ENCODE measurements at regions not wholly inside any gene's neighbourhood (a gene's known extent, or its start where the extent isn't known, plus 50 kb on each side); places are given as distances from the start of the nearest gene placed in this dataset.
A peak's percentile ranks its signal among the peaks of the same experiment; 100 is the strongest.

- no peaks in the 10 kb centered on the region; a peak in 1 of 5 replicates for H3K4me1 ChIP-seq (replicated peaks in 1 of 2; ENCODE audit: control insufficient read depth in 2 of 2, insufficient read depth in 2 of 2, low read length in 2 of 2)
- no peaks in the 10 kb centered on the region for H3K79me2 ChIP-seq (ENCODE audit: control insufficient read depth, insufficient read depth, low read length)
- in situ Hi-C loops (cut with MboI): no loop called here
- 1% methylated on average over 5 of the region's 5 CpGs for WGBS (ENCODE audit: insufficient coverage, low coverage, missing lambda C conversion rate)
- DNase-seq (ENCODE audit: extremely low read depth in 1 of 4, low spot score in 3 of 4) (no peak), ATAC-seq (no peak), FAIRE-seq (no peak)
- no peak for TF ChIP-seq CBFB (CRISPR knock-in tag; IDR thresholded peaks at IDR 0.05)
- no peaks in the 10 kb centered on the region for H3K9me1 ChIP-seq (ENCODE audit: control insufficient read depth, insufficient read depth, low read length)
- H3K9ac ChIP-seq (ENCODE audit: insufficient read depth in 1 of 2, low read depth in 2 of 2, low read length in 2 of 2): no peak overlapping the region
- no peak overlapping the region for H3K4me3 ChIP-seq
- POLR2A ChIA-PET: interaction anchor here (0.7 kb wide), 1 partner anchor 340 kb away, joined by 5 read pairs; no protein-coding TSS in a partner anchor
- peaks cover 18 to 36% of the 10 kb centered on the region in 2 experiments; a peak in 4 of 5 replicates for H3K27me3 ChIP-seq (ENCODE audit: control insufficient read depth in 2 of 2, insufficient read depth in 2 of 2, low read length in 2 of 2)
- no peak overlapping the region for H2AFZ ChIP-seq (ENCODE audit: low read depth, low read length)
- no peak overlapping the region for H3K27ac ChIP-seq (ENCODE audit: extremely low read depth, low read depth, low read length)
- CTCF ChIA-PET (ENCODE audit: low intra/inter-chr PET ratio): interaction anchor here (0.6 kb wide), 1 partner anchor 198 kb away, joined by 4 read pairs; no protein-coding TSS in a partner anchor
- H3K36me3 ChIP-seq (ENCODE audit: control insufficient read depth, insufficient read depth, low read length): no peaks in the 10 kb centered on the region
- no peaks in the 10 kb centered on the region for H3K9me3 ChIP-seq (replicated peaks; ENCODE audit: control insufficient read depth, insufficient read depth, low read depth, low read length)
- H3K4me2 ChIP-seq (ENCODE audit: insufficient read depth, low read length): no peak overlapping the region
- intact Hi-C loops (cut with micrococcal nuclease): no loop called here
- H4K20me1 ChIP-seq (replicated peaks; ENCODE audit: control insufficient read depth, insufficient read depth, low read length): no peaks in the 10 kb centered on the region; the same call in 1 of the 2 replicates
- BruUV-seq (replicated peaks): no TSS peak
Observed at GRCh38 chr11:69582756-69583467, 58.0 kb upstream of the CCND1 start.

GRCh38 chr11:69584160-69584559 lies 56.8 kb upstream of the CCND1 start:
- H3K36me3 ChIP-seq (ENCODE audit: control insufficient read depth, insufficient read depth, low read length): no peaks in the 10 kb centered on the region
- CTCF ChIA-PET (ENCODE audit: low intra/inter-chr PET ratio): no interaction called here
- H2AFZ ChIP-seq (ENCODE audit: low read depth, low read length): no peak overlapping the region
- in situ Hi-C loops (cut with MboI): no loop called here
- BruUV-seq (replicated peaks): no TSS peak
- intact Hi-C loops (cut with micrococcal nuclease): no loop called here
- H3K4me2 ChIP-seq (ENCODE audit: insufficient read depth, low read length): no peak overlapping the region
- no peak for FAIRE-seq
- H3K27me3 ChIP-seq (ENCODE audit: control insufficient read depth in 2 of 2, insufficient read depth in 2 of 2, low read length in 2 of 2): peaks cover 10 to 25% of the 10 kb centered on the region in 2 experiments; a peak in 4 of 5 replicates
- TF ChIP-seq ZNF354B (CRISPR knock-in tag; IDR thresholded peaks at IDR 0.05) (0 out of 2 replicates have a peak, but pooled peaks have one; percentile 9), YBX1 (IDR thresholded peaks at IDR 0.05) (no peak), ZNF507 (tag; conservative IDR thresholded peaks at IDR 0.05) (peak; percentile 98)
- H3K27ac ChIP-seq (ENCODE audit: extremely low read depth, low read depth, low read length): no peak overlapping the region
- no peak for ATAC-seq
- no peaks in the 10 kb centered on the region for H3K79me2 ChIP-seq (ENCODE audit: control insufficient read depth, insufficient read depth, low read length)
- no peaks in the 10 kb centered on the region for H3K9me3 ChIP-seq (replicated peaks; ENCODE audit: control insufficient read depth, insufficient read depth, low read depth, low read length)
- no peak overlapping the region for H3K9ac ChIP-seq (ENCODE audit: insufficient read depth in 1 of 2, low read depth in 2 of 2, low read length in 2 of 2)
- H4K20me1 ChIP-seq (replicated peaks; ENCODE audit: control insufficient read depth, insufficient read depth, low read length): no peaks in the 10 kb centered on the region; the same call in 1 of the 2 replicates
- no peaks in the 10 kb centered on the region; a peak in 1 of 5 replicates for H3K4me1 ChIP-seq (replicated peaks in 1 of 2; ENCODE audit: control insufficient read depth in 2 of 2, insufficient read depth in 2 of 2, low read length in 2 of 2)
- WGBS (ENCODE audit: insufficient coverage, low coverage, missing lambda C conversion rate): 12% methylated on average over 3 of the region's 3 CpGs
- no peaks in the 10 kb centered on the region for H3K9me1 ChIP-seq (ENCODE audit: control insufficient read depth, insufficient read depth, low read length)
- DNase-seq (ENCODE audit: extremely low read depth in 1 of 4, low spot score in 3 of 4): no peak
- POLR2A ChIA-PET: no interaction called here
- no peak overlapping the region for H3K4me3 ChIP-seq
